ENCODE measurements at regions not wholly inside any gene's neighbourhood (a gene's known extent, or its start where the extent isn't known, plus 50 kb on each side); places are given as distances from the start of the nearest gene placed in this dataset.
"Not testable (repeated sequence)": the region's sequence is repeated elsewhere in the genome, so short reads cannot be mapped to it uniquely, and the experiment has no call there.

- DNase-seq, result no peak
Measured at GRCh38 chr5:35561396-35561795, 56.3 kb upstream of the SPEF2 start.

GRCh38 chr5:35557748-35558147 lies 59.9 kb upstream of the SPEF2 start:
- DNase-seq, result no peak

GRCh38 chr5:35557199-35557598 lies 60.5 kb upstream of the SPEF2 start:
- no peak for DNase-seq

- DNase-seq, result no peak
Measured at GRCh38 chr5:35554016-35554415, 63.6 kb upstream of the SPEF2 start.

- no peak for DNase-seq
Measured at GRCh38 chr5:35545190-35545589, 72.5 kb upstream of the SPEF2 start.

GRCh38 chr5:35543408-35543807 lies 74.3 kb upstream of the SPEF2 start:
- no peak for DNase-seq

- no peak for DNase-seq
Measured at GRCh38 chr5:35540002-35540401, 77.7 kb upstream of the SPEF2 start.

- DNase-seq, result no peak
Measured at GRCh38 chr5:35538198-35538931, 79.3 kb upstream of the SPEF2 start.

- DNase-seq, result no peak
Measured at GRCh38 chr5:35533156-35533555, 84.5 kb upstream of the SPEF2 start.

- not testable (repeated sequence) for DNase-seq
Measured at GRCh38 chr5:35531553-35531952, 86.1 kb upstream of the SPEF2 start.

- DNase-seq, result no peak
Measured at GRCh38 chr5:35518104-35518503, 99.6 kb upstream of the SPEF2 start.

GRCh38 chr5:35516271-35516670 lies 101.4 kb upstream of the SPEF2 start:
- no peak for DNase-seq

GRCh38 chr5:35513612-35514011 lies 104.1 kb upstream of the SPEF2 start:
- no peak for DNase-seq

GRCh38 chr5:35502206-35502605 lies 115.5 kb upstream of the SPEF2 start:
- DNase-seq, result no peak

GRCh38 chr5:35488791-35489190 lies 128.9 kb upstream of the SPEF2 start:
- no peak for DNase-seq

GRCh38 chr5:35488055-35488454 lies 129.6 kb upstream of the SPEF2 start:
- no peak for DNase-seq

- no peak for DNase-seq
Measured at GRCh38 chr5:35487233-35488025, 130.2 kb upstream of the SPEF2 start.

GRCh38 chr5:35485487-35485886 lies 132.2 kb upstream of the SPEF2 start:
- no peak for DNase-seq

- no peak for DNase-seq
Measured at GRCh38 chr5:35484241-35484640, 133.4 kb upstream of the SPEF2 start.

- DNase-seq, result no peak
Measured at GRCh38 chr5:35483780-35484179, 133.9 kb upstream of the SPEF2 start.

GRCh38 chr5:35483191-35483590 lies 134.5 kb upstream of the SPEF2 start:
- DNase-seq, result no peak

GRCh38 chr5:35482167-35482755 lies 135.4 kb upstream of the SPEF2 start:
- DNase-seq, result no peak

GRCh38 chr5:35478856-35479682 lies 138.6 kb upstream of the SPEF2 start:
- peak; percentile 5 for DNase-seq
